GM12875 (cell line): ENCODE measurements at regions not wholly inside any gene's neighbourhood (a gene's known extent, or its start where the extent isn't known, plus 50 kb on each side); places are given as distances from the start of the nearest gene placed in this dataset.

Experiments used
- H3K4me3 ChIP-seq: one replicate; pipeline ENCODE4 v1.5.1; 2011; ENCODE audit warnings: low read depth, low read length, control low read depth
- TF ChIP-seq, protein P1 (sequence below): IDR thresholded peaks from 2 replicates; pipeline ENCODE4 v1.5.1; 2011; ENCODE audit warnings: low read depth, mild to moderate bottlenecking, control low read depth, inconsistent platforms, low read length, moderate library complexity, borderline replicate concordance; ENCODE audit not compliant: insufficient read depth

- TF ChIP-seq, protein P1, sequence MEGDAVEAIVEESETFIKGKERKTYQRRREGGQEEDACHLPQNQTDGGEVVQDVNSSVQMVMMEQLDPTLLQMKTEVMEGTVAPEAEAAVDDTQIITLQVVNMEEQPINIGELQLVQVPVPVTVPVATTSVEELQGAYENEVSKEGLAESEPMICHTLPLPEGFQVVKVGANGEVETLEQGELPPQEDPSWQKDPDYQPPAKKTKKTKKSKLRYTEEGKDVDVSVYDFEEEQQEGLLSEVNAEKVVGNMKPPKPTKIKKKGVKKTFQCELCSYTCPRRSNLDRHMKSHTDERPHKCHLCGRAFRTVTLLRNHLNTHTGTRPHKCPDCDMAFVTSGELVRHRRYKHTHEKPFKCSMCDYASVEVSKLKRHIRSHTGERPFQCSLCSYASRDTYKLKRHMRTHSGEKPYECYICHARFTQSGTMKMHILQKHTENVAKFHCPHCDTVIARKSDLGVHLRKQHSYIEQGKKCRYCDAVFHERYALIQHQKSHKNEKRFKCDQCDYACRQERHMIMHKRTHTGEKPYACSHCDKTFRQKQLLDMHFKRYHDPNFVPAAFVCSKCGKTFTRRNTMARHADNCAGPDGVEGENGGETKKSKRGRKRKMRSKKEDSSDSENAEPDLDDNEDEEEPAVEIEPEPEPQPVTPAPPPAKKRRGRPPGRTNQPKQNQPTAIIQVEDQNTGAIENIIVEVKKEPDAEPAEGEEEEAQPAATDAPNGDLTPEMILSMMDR, result no peak
- H3K4me3 ChIP-seq, result no peak overlapping the region
Measured at GRCh38 chr5:98694902-98695301, 78.6 kb upstream of the RGMB start.

DNA sequence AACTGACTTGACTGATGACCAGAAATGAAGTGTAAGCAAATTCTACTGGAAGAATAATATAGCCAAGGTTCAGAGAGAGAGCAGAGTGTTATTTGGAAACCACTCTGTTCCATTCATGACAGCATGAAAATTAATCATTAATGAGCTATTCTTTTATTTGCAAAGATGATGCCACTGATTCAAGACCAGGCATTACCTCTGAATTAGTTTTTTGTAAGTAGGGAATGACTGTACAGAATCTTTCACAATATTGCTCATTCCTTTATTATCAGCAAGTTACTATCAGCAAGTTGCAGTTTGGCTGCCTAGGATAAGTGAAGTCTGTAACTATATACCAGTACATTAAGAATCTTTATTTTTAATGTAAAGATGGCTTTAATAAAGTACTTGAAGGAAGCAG is 75.1 kb upstream of the RGMB start:
- TF ChIP-seq, protein P1, result no peak
- no peak overlapping the region for H3K4me3 ChIP-seq

GRCh38 chr5:98700730-98701129 is 72.7 kb upstream of the RGMB start:
- TF ChIP-seq, protein P1, result no peak
- H3K4me3 ChIP-seq, result no peak overlapping the region

DNA sequence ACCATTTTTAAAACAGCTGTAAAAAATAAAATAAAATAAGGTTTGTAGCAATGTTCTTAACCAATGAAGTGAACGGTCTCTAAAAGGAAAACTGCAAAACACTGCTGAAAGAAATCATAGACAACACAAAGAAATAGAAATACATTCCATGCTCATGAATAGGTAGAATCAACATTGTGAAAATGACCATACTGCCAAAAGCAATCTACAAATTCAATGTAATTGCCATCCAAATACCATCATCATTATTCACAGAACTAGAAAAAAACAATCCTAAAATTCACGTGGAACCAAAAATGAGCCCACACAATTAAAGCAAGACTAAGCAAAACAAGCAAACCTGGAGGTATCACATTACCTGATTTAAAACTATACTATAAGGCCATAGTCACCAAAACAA is 67.6 kb upstream of the RGMB start:
- TF ChIP-seq, protein P1, result no peak
- H3K4me3 ChIP-seq, result no peak overlapping the region

DNA sequence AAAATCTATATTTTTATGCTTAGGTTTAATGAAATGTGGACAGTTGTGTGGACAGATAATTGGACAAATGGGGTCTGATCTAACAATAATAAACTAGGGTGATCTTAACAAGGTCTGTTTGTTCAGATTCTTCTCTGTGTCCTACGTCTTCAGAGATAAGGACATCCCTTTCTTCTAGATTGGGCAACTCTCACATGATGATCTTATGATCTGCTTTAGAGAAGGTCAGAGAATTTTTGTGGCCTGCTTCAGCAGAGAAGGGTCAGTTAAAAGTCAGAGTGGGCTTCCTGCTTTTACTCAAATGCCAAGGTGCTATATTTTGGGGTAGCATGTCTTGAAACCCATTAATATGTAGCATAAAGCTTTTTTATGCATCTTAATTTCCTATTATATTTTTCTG is 63.8 kb upstream of the RGMB start:
- TF ChIP-seq, protein P1, result no peak
- no peak overlapping the region for H3K4me3 ChIP-seq

- TF ChIP-seq, protein P1, result no peak
- no peak overlapping the region for H3K4me3 ChIP-seq
Measured at GRCh38 chr5:98713027-98713426, 60.4 kb upstream of the RGMB start.

DNA sequence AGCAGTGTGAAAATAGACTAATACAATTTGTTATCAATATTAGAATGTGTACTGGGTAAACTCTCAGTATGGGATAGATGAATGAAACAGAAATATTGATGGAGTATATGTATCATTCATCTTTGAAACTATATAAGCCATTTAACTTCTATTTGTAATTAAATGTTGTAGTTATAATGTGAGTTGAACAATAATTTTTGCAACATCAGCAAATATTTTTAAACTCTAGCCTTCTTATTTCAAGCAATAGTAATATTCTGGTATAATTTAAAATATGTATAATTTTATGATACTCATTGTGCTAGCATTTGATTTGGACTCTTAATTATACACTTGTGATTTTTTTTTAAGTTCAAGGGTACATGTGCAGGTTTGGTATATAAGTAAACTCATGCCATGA is 59.6 kb upstream of the RGMB start:
- no peak overlapping the region for H3K4me3 ChIP-seq
- TF ChIP-seq, protein P1, result no peak
